HG02973 (cell line): ENCODE measurements at regions not wholly inside any gene's neighbourhood (a gene's known extent, or its start where the extent isn't known, plus 50 kb on each side); places are given as distances from the start of the nearest gene placed in this dataset.
A peak's percentile ranks its signal among the peaks of the same experiment; 100 is the strongest.
"Not testable (repeated sequence)": the region's sequence is repeated elsewhere in the genome, so short reads cannot be mapped to it uniquely, and the experiment has no call there.

Experiments
- ATAC-seq: cut with Tn5 transposase; IDR thresholded peaks from one replicate; pipeline ENCODE4 v1.9.1; 2021; ENCODE audit warnings: moderate library complexity; ENCODE audit not compliant: unreplicated experiment

- no peak for ATAC-seq
Measured at GRCh38 chr7:88615336-88615735, 144.2 kb upstream of the ZNF804B start.

- ATAC-seq, result no peak
Measured at GRCh38 chr7:88614736-88615135, 144.8 kb upstream of the ZNF804B start.

GRCh38 chr7:88610942-88611341 is 148.6 kb upstream of the ZNF804B start:
- ATAC-seq, result no peak

GRCh38 chr7:88600695-88601094 is 158.8 kb upstream of the ZNF804B start:
- ATAC-seq, result no peak

GRCh38 chr7:88599528-88599927 is 160.0 kb upstream of the ZNF804B start:
- ATAC-seq, result no peak

GRCh38 chr7:88597941-88598425 is 161.5 kb upstream of the ZNF804B start:
- no peak for ATAC-seq

GRCh38 chr7:88590963-88591362 is 168.5 kb upstream of the ZNF804B start:
- ATAC-seq, result no peak

GRCh38 chr7:88589927-88590326 is 169.6 kb upstream of the ZNF804B start:
- ATAC-seq, result no peak

GRCh38 chr7:88586890-88587289 is 172.6 kb upstream of the ZNF804B start:
- no peak for ATAC-seq

GRCh38 chr7:88586219-88586618 is 173.3 kb upstream of the ZNF804B start:
- ATAC-seq, result no peak

GRCh38 chr7:88576720-88577119 is 182.8 kb upstream of the ZNF804B start:
- ATAC-seq, result no peak

- no peak for ATAC-seq
Measured at GRCh38 chr7:88566162-88566729, 193.3 kb upstream of the ZNF804B start.

- no peak for ATAC-seq
Measured at GRCh38 chr7:88565401-88565800, 194.1 kb upstream of the ZNF804B start.

- ATAC-seq, result not testable (repeated sequence)
Measured at GRCh38 chr7:88556441-88556840, 203.1 kb upstream of the ZNF804B start.

- not testable (repeated sequence) for ATAC-seq
Measured at GRCh38 chr7:88554847-88555246, 204.7 kb upstream of the ZNF804B start.

- ATAC-seq, result no peak
Measured at GRCh38 chr7:88548399-88548798, 211.1 kb upstream of the ZNF804B start.

- ATAC-seq, result peak; percentile 61
Measured at GRCh38 chr7:88546808-88547207, 212.7 kb upstream of the ZNF804B start.

- ATAC-seq, result no peak
Measured at GRCh38 chr7:88545663-88546062, 213.8 kb upstream of the ZNF804B start.

GRCh38 chr7:88540012-88540411 is 219.5 kb upstream of the ZNF804B start:
- ATAC-seq, result no peak

- ATAC-seq, result no peak
Measured at GRCh38 chr7:88539518-88539917, 220.0 kb upstream of the ZNF804B start.

GRCh38 chr7:88523645-88524044 is 217.0 kb upstream of the STEAP4 start:
- no peak for ATAC-seq

GRCh38 chr7:88522771-88523293 is 216.1 kb upstream of the STEAP4 start:
- ATAC-seq, result no peak

- no peak for ATAC-seq
Measured at GRCh38 chr7:88516429-88516828, 209.7 kb upstream of the STEAP4 start.
